AG09309 (cell line): ENCODE measurements at regions not wholly inside any gene's neighbourhood (a gene's known extent, or its start where the extent isn't known, plus 50 kb on each side); places are given as distances from the start of the nearest gene placed in this dataset.
"Not testable (repeated sequence)": the region's sequence is repeated elsewhere in the genome, so short reads cannot be mapped to it uniquely, and the experiment has no call there.

ENCODE experiments used
- DNase-seq: peaks from one replicate; pipeline ENCODE4 v3.0.0-alpha.2; 2010; ENCODE audit warnings: low read depth
- H3K4me3 ChIP-seq: 2 replicates; pipeline ENCODE4 v1.5.1; 2011; ENCODE audit warnings: mild to moderate bottlenecking, low read depth, low read length, moderate library complexity; ENCODE audit not compliant: control insufficient read depth
- CTCF ChIP-seq: IDR thresholded peaks from 2 replicates; pipeline ENCODE4 v1.5.1; 2011; ENCODE audit warnings: mild to moderate bottlenecking, low read depth, low read length, inconsistent platforms; ENCODE audit not compliant: insufficient read depth, control insufficient read depth; ENCODE audit errors: missing control alignments

GRCh38 chr9:31894008-31894407 is 490.4 kb upstream of the ACO1 start:
- no peak for DNase-seq
- no peak for TF ChIP-seq CTCF
- no peak overlapping the region for H3K4me3 ChIP-seq

GRCh38 chr9:31908158-31908890 is 476.1 kb upstream of the ACO1 start:
- no peak overlapping the region for H3K4me3 ChIP-seq
- DNase-seq = no peak
- TF ChIP-seq CTCF = no peak

- TF ChIP-seq CTCF = no peak
- H3K4me3 ChIP-seq = no peak overlapping the region
These were observed 475.5 kb upstream of the ACO1 start for GRCh38 chr9:31908891-31909480.

GRCh38 chr9:31912636-31913035 is 471.8 kb upstream of the ACO1 start:
- no peak for DNase-seq
- H3K4me3 ChIP-seq = no peak overlapping the region
- no peak for TF ChIP-seq CTCF

More at GRCh38 chr9:31908891-31909480, 475.5 kb upstream of the ACO1 start:
- no peak for DNase-seq

- no peak for TF ChIP-seq CTCF
- no peak for DNase-seq
These were observed 467.7 kb upstream of the ACO1 start for GRCh38 chr9:31916591-31917241.

GRCh38 chr9:31937737-31938136 is 446.7 kb upstream of the ACO1 start:
- not testable (repeated sequence) for DNase-seq, H3K4me3 ChIP-seq

More at GRCh38 chr9:31916591-31917241, 467.7 kb upstream of the ACO1 start:
- no peak overlapping the region for H3K4me3 ChIP-seq

GRCh38 chr9:31950756-31951155 is 433.7 kb upstream of the ACO1 start:
- DNase-seq = no peak
- H3K4me3 ChIP-seq = no peak overlapping the region
- no peak for TF ChIP-seq CTCF
